Activated CD8-positive, alpha-beta memory T cell treated with anti-CD3 and anti-CD28 coated beads for 36 hours (primary cell): ENCODE measurements at regions not wholly inside any gene's neighbourhood (a gene's known extent, or its start where the extent isn't known, plus 50 kb on each side); places are given as distances from the start of the nearest gene placed in this dataset.
"Not testable (repeated sequence)": the region's sequence is repeated elsewhere in the genome, so short reads cannot be mapped to it uniquely, and the experiment has no call there.

Source experiments
- CTCF ChIA-PET: fragments of 350-600 bp; sonication (Branson Sonifier 250); formaldehyde crosslinking; loops from one replicate; lab custom pipeline; 2021; ENCODE audit warnings: antibody characterized with exemption; lab: Charles Lee
- POLR2A ChIA-PET: fragments of 350-600 bp; sonication (Branson Sonifier 250); formaldehyde crosslinking; loops from one replicate; lab custom pipeline; 2021; ENCODE audit warnings: antibody characterized with exemption; lab: Charles Lee

- POLR2A ChIA-PET: no interaction called here
- CTCF ChIA-PET: no interaction called here
Measured at GRCh38 chr1:188620236-188620635, 1791.5 kb downstream of the PLA2G4A start.

GRCh38 chr1:188641566-188642211 lies 1812.9 kb downstream of the PLA2G4A start:
- POLR2A ChIA-PET: no interaction called here
- CTCF ChIA-PET: no interaction called here

- ChIA-PET CTCF (no interaction called here), POLR2A (no interaction called here)
Measured at GRCh38 chr1:188642704-188643103, 1814.0 kb downstream of the PLA2G4A start.

- ChIA-PET POLR2A (no interaction called here), CTCF (no interaction called here)
Measured at GRCh38 chr1:188652678-188653077, 1823.9 kb downstream of the PLA2G4A start.

- CTCF ChIA-PET, POLR2A ChIA-PET: not testable (repeated sequence)
Measured at GRCh38 chr1:188655966-188656365, 1821.7 kb downstream of the BRINP3 start.

GRCh38 chr1:188660572-188660971 lies 1817.1 kb downstream of the BRINP3 start:
- CTCF ChIA-PET: no interaction called here
- POLR2A ChIA-PET: no interaction called here

GRCh38 chr1:188665477-188665876 lies 1812.2 kb downstream of the BRINP3 start:
- ChIA-PET CTCF (no interaction called here), POLR2A (no interaction called here)

GRCh38 chr1:188668083-188668482 lies 1809.6 kb downstream of the BRINP3 start:
- CTCF ChIA-PET: no interaction called here
- POLR2A ChIA-PET: no interaction called here

GRCh38 chr1:188669728-188670382 lies 1807.8 kb downstream of the BRINP3 start:
- CTCF ChIA-PET: no interaction called here
- POLR2A ChIA-PET: no interaction called here

- CTCF ChIA-PET: interaction anchor here (0.7 kb wide), 1 partner anchor 135 kb away, joined by 4 read pairs; no protein-coding TSS in a partner anchor
Measured at GRCh38 chr1:188670837-188671236, 1806.8 kb downstream of the BRINP3 start.

GRCh38 chr1:188672153-188672552 lies 1805.5 kb downstream of the BRINP3 start:
- POLR2A ChIA-PET: no interaction called here
- CTCF ChIA-PET: no interaction called here

More at GRCh38 chr1:188670837-188671236, 1806.8 kb downstream of the BRINP3 start:
- POLR2A ChIA-PET: no interaction called here

GRCh38 chr1:188689542-188689941 lies 1788.1 kb downstream of the BRINP3 start:
- ChIA-PET CTCF (no interaction called here), POLR2A (no interaction called here)

- CTCF ChIA-PET: no interaction called here
- POLR2A ChIA-PET: no interaction called here
Measured at GRCh38 chr1:188700116-188700515, 1777.5 kb downstream of the BRINP3 start.

GRCh38 chr1:188706742-188707141 lies 1770.9 kb downstream of the BRINP3 start:
- ChIA-PET POLR2A (no interaction called here), CTCF (no interaction called here)

- CTCF ChIA-PET: no interaction called here
- POLR2A ChIA-PET: no interaction called here
Measured at GRCh38 chr1:188708795-188709535, 1768.7 kb downstream of the BRINP3 start.

- ChIA-PET POLR2A (no interaction called here), CTCF (no interaction called here)
Measured at GRCh38 chr1:188715566-188715965, 1762.1 kb downstream of the BRINP3 start.

- ChIA-PET CTCF (no interaction called here), POLR2A (no interaction called here)
Measured at GRCh38 chr1:188719735-188720134, 1757.9 kb downstream of the BRINP3 start.

GRCh38 chr1:188723332-188724020 lies 1754.2 kb downstream of the BRINP3 start:
- CTCF ChIA-PET: no interaction called here
- POLR2A ChIA-PET: no interaction called here

GRCh38 chr1:188729039-188729438 lies 1748.6 kb downstream of the BRINP3 start:
- CTCF ChIA-PET: no interaction called here
- POLR2A ChIA-PET: no interaction called here

- CTCF ChIA-PET: no interaction called here
- POLR2A ChIA-PET: no interaction called here
Measured at GRCh38 chr1:188735567-188735966, 1742.1 kb downstream of the BRINP3 start.
